Ishikawa (cell line): ENCODE measurements at regions not wholly inside any gene's neighbourhood (a gene's known extent, or its start where the extent isn't known, plus 50 kb on each side); places are given as distances from the start of the nearest gene placed in this dataset.

Experiments used
- CEBPB ChIP-seq: IDR thresholded peaks from 2 replicates; pipeline ENCODE4 v1.6.1; 2012
- CREB1 ChIP-seq: IDR thresholded peaks from 2 replicates; pipeline ENCODE4 v1.6.1; 2012; ENCODE audit warnings: low read depth
- EGR1 ChIP-seq: IDR thresholded peaks from 2 replicates; pipeline ENCODE4 v1.6.1; 2012
- EP300 ChIP-seq: IDR thresholded peaks from 2 replicates; pipeline ENCODE4 v1.6.1; 2012; ENCODE audit warnings: borderline replicate concordance
- FOXM1 ChIP-seq: IDR thresholded peaks from 2 replicates; pipeline ENCODE4 v1.6.1; 2012; ENCODE audit warnings: low read depth, borderline replicate concordance
- NFIC ChIP-seq: IDR thresholded peaks from 2 replicates; pipeline ENCODE4 v1.6.1; 2012
- RAD21 ChIP-seq: IDR thresholded peaks from 2 replicates; pipeline ENCODE4 v1.6.1; 2012; ENCODE audit warnings: low read depth
- TAF1 ChIP-seq: IDR thresholded peaks from 2 replicates; pipeline ENCODE4 v1.6.1; 2012; ENCODE audit warnings: low read depth, mild to moderate bottlenecking
- TCF12 ChIP-seq: IDR thresholded peaks from 2 replicates; pipeline ENCODE4 v1.6.1; 2012; ENCODE audit warnings: low read depth
- TEAD4 ChIP-seq: IDR thresholded peaks from 2 replicates; pipeline ENCODE4 v1.6.1; 2012
- YY1 ChIP-seq: IDR thresholded peaks from 2 replicates; pipeline ENCODE4 v1.6.1; 2012; ENCODE audit warnings: low read depth
- ZBTB7A ChIP-seq: IDR thresholded peaks from 2 replicates; pipeline ENCODE4 v1.6.1; 2012; ENCODE audit warnings: low read depth
- TF ChIP-seq, protein P1 (sequence below): IDR thresholded peaks from 2 replicates; pipeline ENCODE4 v1.6.1; 2012; ENCODE audit warnings: low read depth, mild to moderate bottlenecking
- TF ChIP-seq, protein P2 (sequence below): IDR thresholded peaks from 2 replicates; pipeline ENCODE4 v1.6.1; 2012
- TF ChIP-seq, protein P3 (sequence below): IDR thresholded peaks from 2 replicates; pipeline ENCODE4 v1.6.1; 2012

DNA sequence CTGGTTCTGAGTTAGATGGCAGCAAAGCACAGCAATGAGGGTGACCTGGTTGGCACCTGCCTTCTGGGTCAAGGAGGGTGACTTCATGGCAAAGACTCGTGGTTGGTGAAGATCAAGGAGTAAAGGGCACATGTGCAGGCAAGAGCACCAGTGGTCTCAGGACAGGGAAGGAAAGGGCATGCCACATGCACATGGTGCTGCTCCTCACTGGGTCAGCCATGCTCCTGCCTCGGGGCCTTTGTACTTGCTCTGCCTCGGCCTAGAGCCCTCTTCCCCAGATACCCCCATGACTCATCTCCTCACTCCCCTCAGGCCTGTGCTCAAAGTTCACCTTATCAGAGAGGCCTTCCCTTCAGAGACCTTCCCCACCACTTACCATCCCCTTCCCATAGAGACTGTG, 106.7 kb upstream of the KDM7A start:
- TF ChIP-seq TAF1 (no peak), YY1 (no peak)

DNA sequence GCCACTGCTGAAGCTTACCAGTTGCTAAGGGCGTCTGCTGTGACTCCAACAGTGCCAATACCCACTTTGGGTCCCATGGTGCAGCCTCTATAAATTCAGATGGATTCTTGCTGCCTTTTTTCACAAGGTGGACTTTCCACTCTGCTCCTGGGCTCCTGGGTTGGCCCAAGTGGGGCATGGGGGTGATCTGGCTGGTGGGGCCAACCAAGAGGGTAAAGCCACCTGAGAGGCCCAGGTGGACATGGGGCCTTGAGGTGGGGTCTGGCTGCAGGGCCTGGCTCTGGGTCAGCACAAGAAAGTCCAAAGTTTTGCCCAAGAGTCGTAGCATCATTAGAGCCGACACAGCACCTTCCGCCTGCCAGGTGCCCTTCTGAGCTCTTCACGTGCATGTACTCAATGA, 105.2 kb upstream of the KDM7A start:
- TF ChIP-seq TEAD4 (no peak), YY1 (no peak), ZBTB7A (no peak), RAD21 (no peak), CREB1 (no peak)
- TF ChIP-seq, protein P1, sequence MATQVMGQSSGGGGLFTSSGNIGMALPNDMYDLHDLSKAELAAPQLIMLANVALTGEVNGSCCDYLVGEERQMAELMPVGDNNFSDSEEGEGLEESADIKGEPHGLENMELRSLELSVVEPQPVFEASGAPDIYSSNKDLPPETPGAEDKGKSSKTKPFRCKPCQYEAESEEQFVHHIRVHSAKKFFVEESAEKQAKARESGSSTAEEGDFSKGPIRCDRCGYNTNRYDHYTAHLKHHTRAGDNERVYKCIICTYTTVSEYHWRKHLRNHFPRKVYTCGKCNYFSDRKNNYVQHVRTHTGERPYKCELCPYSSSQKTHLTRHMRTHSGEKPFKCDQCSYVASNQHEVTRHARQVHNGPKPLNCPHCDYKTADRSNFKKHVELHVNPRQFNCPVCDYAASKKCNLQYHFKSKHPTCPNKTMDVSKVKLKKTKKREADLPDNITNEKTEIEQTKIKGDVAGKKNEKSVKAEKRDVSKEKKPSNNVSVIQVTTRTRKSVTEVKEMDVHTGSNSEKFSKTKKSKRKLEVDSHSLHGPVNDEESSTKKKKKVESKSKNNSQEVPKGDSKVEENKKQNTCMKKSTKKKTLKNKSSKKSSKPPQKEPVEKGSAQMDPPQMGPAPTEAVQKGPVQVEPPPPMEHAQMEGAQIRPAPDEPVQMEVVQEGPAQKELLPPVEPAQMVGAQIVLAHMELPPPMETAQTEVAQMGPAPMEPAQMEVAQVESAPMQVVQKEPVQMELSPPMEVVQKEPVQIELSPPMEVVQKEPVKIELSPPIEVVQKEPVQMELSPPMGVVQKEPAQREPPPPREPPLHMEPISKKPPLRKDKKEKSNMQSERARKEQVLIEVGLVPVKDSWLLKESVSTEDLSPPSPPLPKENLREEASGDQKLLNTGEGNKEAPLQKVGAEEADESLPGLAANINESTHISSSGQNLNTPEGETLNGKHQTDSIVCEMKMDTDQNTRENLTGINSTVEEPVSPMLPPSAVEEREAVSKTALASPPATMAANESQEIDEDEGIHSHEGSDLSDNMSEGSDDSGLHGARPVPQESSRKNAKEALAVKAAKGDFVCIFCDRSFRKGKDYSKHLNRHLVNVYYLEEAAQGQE = no peak
- TF ChIP-seq, protein P2, sequence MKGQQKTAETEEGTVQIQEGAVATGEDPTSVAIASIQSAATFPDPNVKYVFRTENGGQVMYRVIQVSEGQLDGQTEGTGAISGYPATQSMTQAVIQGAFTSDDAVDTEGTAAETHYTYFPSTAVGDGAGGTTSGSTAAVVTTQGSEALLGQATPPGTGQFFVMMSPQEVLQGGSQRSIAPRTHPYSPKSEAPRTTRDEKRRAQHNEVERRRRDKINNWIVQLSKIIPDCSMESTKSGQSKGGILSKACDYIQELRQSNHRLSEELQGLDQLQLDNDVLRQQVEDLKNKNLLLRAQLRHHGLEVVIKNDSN = no peak

DNA sequence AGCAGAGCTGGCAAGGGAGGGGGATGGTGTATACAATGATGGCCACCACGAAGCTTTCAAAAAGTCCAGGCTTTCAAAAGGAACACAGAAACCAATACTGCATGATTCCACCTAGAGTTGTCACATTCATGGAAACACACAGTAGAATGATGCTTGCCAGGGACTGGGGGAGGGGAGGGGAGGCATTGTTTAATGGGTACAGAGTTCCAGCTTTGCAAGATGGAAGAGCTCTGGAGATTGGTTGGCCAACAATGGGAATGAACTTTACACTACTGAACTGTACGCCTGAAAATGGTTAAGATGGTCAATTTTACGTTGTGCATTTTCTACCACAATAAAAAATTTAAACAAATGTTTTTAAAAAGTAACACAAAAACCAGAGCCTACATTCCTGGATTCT, 104.5 kb upstream of the KDM7A start:
- TF ChIP-seq YY1 = no peak
- TF ChIP-seq, protein P2 = no peak
- no peak for TF ChIP-seq CEBPB
- TF ChIP-seq, protein P3, sequence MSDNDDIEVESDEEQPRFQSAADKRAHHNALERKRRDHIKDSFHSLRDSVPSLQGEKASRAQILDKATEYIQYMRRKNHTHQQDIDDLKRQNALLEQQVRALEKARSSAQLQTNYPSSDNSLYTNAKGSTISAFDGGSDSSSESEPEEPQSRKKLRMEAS = no peak
- TF ChIP-seq FOXM1 = no peak
- no peak for TF ChIP-seq EP300
- no peak for TF ChIP-seq NFIC
- TF ChIP-seq TAF1 = no peak
- TF ChIP-seq, protein P1 = no peak
- no peak for TF ChIP-seq RAD21
- no peak for TF ChIP-seq TEAD4
- no peak for TF ChIP-seq ZBTB7A
- TF ChIP-seq EGR1 = no peak
- TF ChIP-seq TCF12 = no peak
- TF ChIP-seq CREB1 = no peak

DNA sequence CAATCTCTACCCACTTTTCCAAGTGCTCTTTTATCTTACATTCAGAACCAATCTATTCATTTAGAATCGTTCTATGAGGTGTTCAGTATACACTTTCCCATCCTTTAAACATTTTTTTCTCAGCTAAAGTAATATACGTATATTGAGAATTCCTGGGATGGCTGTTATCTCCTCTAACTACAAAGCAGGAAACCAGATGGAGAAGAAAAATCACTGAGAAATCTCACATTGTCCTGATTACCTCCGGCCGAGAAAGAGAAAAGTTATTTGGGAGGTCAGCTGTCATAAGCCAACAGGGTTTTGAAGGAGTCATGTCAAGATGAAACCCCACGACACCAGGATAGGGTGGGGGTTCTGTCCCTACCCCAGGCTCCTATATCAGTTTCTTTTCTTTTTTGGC, 99.2 kb upstream of the KDM7A start:
- TF ChIP-seq, protein P3 = no peak
- TF ChIP-seq TAF1 (no peak), RAD21 (no peak), NFIC (no peak), CREB1 (no peak), EGR1 (no peak), TEAD4 (no peak), ZBTB7A (no peak), TCF12 (no peak), FOXM1 (no peak), YY1 (no peak), CEBPB (no peak), EP300 (no peak)
- TF ChIP-seq, protein P1 = no peak
- TF ChIP-seq, protein P2 = no peak
